ENCODE measurements at regions not wholly inside any gene's neighbourhood (a gene's known extent, or its start where the extent isn't known, plus 50 kb on each side); places are given as distances from the start of the nearest gene placed in this dataset.

DNA sequence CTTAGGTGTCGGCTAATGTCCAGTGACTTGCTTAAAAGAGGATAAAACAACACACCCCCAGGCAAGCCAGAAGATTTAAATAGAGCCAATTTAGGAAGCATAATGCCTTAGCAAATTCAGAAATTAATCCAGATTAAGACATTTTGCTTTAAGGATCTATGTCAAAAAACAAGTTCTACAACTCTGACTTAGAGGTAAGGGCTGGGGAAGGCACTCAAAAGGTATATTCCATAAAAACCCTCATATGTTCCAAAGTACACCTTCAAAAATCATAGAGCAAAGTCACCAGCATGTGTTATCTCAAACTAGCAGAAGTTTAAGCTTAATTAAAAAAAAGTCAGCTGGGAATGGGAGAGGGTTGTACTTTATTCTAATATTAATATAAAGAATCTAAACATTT is 206.4 kb downstream of the NOL4 start:
- in situ Hi-C loops (cut with HindIII; ENCODE audit: low pct_unique_long_range_greater_than_20kb, low sequenced_read_pairs): no loop called here
- ATAC-seq (no peak), DNase-seq (ENCODE audit: low read depth, low spot score) (no peak)
- no TSS peak for BruUV-seq (replicated peaks)
- ChIA-PET POLR2A (no interaction called here), CTCF (no interaction called here)
- no peaks in the 10 kb centered on the region for H3K9me3 ChIP-seq (ENCODE audit: control insufficient read depth, insufficient read depth, low read depth, low read length)
- intact Hi-C loops (cut with micrococcal nuclease; ENCODE audit: unreplicated experiment): no loop called here
- H3K36me3 ChIP-seq (ENCODE audit: control insufficient read depth, insufficient read depth, low read length): no peaks in the 10 kb centered on the region
- H3K4me1 ChIP-seq (ENCODE audit: control insufficient read depth, insufficient read depth, low read length): no peaks in the 10 kb centered on the region
- no peak overlapping the region for H3K27ac ChIP-seq (ENCODE audit: low read length)
- TF ChIP-seq, protein P1, sequence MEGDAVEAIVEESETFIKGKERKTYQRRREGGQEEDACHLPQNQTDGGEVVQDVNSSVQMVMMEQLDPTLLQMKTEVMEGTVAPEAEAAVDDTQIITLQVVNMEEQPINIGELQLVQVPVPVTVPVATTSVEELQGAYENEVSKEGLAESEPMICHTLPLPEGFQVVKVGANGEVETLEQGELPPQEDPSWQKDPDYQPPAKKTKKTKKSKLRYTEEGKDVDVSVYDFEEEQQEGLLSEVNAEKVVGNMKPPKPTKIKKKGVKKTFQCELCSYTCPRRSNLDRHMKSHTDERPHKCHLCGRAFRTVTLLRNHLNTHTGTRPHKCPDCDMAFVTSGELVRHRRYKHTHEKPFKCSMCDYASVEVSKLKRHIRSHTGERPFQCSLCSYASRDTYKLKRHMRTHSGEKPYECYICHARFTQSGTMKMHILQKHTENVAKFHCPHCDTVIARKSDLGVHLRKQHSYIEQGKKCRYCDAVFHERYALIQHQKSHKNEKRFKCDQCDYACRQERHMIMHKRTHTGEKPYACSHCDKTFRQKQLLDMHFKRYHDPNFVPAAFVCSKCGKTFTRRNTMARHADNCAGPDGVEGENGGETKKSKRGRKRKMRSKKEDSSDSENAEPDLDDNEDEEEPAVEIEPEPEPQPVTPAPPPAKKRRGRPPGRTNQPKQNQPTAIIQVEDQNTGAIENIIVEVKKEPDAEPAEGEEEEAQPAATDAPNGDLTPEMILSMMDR (IDR thresholded peaks at IDR 0.05): no peak
- TF ChIP-seq, protein P2, sequence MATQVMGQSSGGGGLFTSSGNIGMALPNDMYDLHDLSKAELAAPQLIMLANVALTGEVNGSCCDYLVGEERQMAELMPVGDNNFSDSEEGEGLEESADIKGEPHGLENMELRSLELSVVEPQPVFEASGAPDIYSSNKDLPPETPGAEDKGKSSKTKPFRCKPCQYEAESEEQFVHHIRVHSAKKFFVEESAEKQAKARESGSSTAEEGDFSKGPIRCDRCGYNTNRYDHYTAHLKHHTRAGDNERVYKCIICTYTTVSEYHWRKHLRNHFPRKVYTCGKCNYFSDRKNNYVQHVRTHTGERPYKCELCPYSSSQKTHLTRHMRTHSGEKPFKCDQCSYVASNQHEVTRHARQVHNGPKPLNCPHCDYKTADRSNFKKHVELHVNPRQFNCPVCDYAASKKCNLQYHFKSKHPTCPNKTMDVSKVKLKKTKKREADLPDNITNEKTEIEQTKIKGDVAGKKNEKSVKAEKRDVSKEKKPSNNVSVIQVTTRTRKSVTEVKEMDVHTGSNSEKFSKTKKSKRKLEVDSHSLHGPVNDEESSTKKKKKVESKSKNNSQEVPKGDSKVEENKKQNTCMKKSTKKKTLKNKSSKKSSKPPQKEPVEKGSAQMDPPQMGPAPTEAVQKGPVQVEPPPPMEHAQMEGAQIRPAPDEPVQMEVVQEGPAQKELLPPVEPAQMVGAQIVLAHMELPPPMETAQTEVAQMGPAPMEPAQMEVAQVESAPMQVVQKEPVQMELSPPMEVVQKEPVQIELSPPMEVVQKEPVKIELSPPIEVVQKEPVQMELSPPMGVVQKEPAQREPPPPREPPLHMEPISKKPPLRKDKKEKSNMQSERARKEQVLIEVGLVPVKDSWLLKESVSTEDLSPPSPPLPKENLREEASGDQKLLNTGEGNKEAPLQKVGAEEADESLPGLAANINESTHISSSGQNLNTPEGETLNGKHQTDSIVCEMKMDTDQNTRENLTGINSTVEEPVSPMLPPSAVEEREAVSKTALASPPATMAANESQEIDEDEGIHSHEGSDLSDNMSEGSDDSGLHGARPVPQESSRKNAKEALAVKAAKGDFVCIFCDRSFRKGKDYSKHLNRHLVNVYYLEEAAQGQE (IDR thresholded peaks at IDR 0.05; ENCODE audit: insufficient read depth in 1 of 2, low read depth in 2 of 2, low read length in 1 of 2): no peak
- TF ChIP-seq SIN3A (IDR thresholded peaks at IDR 0.05; ENCODE audit: borderline replicate concordance, insufficient read depth, low read depth, low read length): no peak
- no peak for TF ChIP-seq TCF7L2 (IDR thresholded peaks at IDR 0.05; ENCODE audit: low read depth, low read length)
- TF ChIP-seq POLR2AphosphoS5 (IDR thresholded peaks at IDR 0.05; ENCODE audit: low read depth, low read length): no peak
- no peaks in the 10 kb centered on the region for H3K27me3 ChIP-seq (ENCODE audit: control insufficient read depth, insufficient read depth, low read length)
- H3K4me3 ChIP-seq (ENCODE audit: low read depth in 2 of 2, low read length in 2 of 2): no peak overlapping the region

- no peak overlapping the region for H3K4me3 ChIP-seq (ENCODE audit: low read depth in 2 of 2, low read length in 2 of 2)
- H3K27ac ChIP-seq (ENCODE audit: low read length): no peak overlapping the region
- H3K9me3 ChIP-seq (ENCODE audit: control insufficient read depth, insufficient read depth, low read depth, low read length): no peaks in the 10 kb centered on the region
- DNase-seq (ENCODE audit: low read depth, low spot score) (no peak), ATAC-seq (no peak)
- ChIA-PET CTCF (no interaction called here), POLR2A (no interaction called here)
- H3K27me3 ChIP-seq (ENCODE audit: control insufficient read depth, insufficient read depth, low read length): no peaks in the 10 kb centered on the region
- in situ Hi-C loops (cut with HindIII; ENCODE audit: low pct_unique_long_range_greater_than_20kb, low sequenced_read_pairs) (no loop called here), intact Hi-C loops (cut with micrococcal nuclease; ENCODE audit: unreplicated experiment) (no loop called here)
- BruUV-seq (replicated peaks): no TSS peak
- no peaks in the 10 kb centered on the region for H3K4me1 ChIP-seq (ENCODE audit: control insufficient read depth, insufficient read depth, low read length)
- no peak for TF ChIP-seq POLR2AphosphoS5 (IDR thresholded peaks at IDR 0.05; ENCODE audit: low read depth, low read length)
- TF ChIP-seq SIN3A (IDR thresholded peaks at IDR 0.05; ENCODE audit: borderline replicate concordance, insufficient read depth, low read depth, low read length): no peak
- TF ChIP-seq, protein P2 (IDR thresholded peaks at IDR 0.05; ENCODE audit: insufficient read depth in 1 of 2, low read depth in 2 of 2, low read length in 1 of 2): no peak
- TF ChIP-seq, protein P1 (IDR thresholded peaks at IDR 0.05): no peak
- no peak for TF ChIP-seq TCF7L2 (IDR thresholded peaks at IDR 0.05; ENCODE audit: low read depth, low read length)
- no peaks in the 10 kb centered on the region for H3K36me3 ChIP-seq (ENCODE audit: control insufficient read depth, insufficient read depth, low read length)
These were observed 221.0 kb downstream of the NOL4 start for GRCh38 chr18:34003687-34004086.
